ENCODE measurements at regions not wholly inside any gene's neighbourhood (a gene's known extent, or its start where the extent isn't known, plus 50 kb on each side); places are given as distances from the start of the nearest gene placed in this dataset.
A peak's percentile ranks its signal among the peaks of the same experiment; 100 is the strongest.

DNA sequence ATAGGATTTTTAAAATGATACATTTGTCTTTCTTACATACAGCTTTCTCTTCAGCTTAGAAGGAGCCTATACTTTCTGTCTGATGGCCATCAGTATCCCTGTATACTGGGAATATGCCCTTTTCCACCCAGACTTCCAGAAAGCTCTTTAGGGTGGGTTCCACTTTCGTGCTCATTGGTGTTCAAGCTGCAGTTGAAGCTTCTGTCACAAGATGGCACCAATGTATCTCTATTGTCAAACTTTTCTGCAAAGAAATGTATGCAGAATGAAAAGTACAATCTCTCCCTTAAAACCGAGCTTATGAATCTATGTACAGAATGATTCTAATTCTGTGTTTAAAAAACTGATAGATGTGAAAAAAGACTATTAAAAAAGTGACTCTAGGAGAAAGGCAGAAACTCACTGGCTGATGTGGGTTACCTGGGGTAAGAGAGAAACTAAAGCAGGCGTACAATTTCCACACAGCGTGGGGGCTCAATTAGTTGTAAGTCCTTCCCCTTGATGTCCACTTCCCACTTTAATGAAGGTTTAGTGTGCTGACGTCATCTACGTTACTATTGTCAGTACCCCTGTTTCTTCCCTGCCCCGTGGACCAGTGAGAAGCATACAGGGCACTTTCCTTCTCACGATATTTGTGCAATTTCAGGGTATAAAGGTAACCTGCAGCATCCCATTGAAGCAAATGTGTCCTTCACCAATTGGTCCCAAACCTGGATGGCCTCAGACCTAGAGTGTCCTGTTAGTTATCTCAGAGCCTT lies 57.3 kb upstream of the TCEAL2 start:
- peak; percentile 50 for DNase-seq (ENCODE audit: low spot score)

DNA sequence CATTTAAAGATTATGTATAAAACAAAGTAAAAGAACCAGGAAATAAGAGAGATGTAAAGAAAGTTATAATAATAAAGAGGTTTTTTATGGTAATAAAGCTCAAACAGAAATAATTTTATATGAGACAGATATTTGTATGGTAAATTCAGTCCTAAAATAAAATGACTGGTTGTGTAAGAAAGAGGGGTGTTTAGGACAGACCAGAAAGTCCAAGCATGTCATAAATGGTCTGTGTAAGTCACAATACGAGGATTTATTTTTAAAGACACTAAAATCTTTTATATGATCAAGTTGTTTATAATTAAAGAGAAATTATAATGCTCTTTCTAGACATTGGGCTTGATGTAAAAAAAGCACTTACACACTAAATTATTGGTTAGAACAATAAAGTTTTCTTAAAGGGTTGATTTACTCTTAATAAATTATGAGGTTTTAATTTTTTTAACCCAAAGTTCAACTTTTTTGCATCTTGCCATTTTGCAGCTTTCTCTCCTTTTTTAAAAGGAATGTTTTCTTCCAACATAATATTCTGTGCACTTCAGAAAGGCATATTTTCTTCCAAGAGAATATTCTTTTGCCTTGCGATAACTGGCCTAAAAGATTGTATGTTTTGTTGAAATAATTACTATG lies 61.9 kb upstream of the TCEAL2 start:
- no peak for DNase-seq (ENCODE audit: low spot score)

DNA sequence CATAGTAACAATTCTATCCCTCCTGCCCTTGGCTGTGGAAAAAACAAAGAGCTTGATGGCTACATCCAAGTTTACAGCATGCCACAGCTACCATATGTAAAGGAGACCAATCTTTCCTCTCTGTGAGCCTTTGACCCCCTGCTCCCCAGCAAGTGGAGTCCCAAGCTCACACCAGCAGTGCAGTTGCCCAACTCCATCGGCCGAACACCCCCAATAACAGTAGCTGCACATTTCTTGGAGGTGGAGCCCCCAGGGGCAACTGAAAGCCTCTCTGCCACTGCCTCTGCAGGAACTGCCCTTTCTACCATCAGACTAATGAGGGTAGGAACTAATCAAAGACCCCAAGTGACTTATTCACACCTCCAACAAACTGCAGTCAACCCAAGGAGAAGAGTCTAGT lies 81.0 kb upstream of the TCEAL2 start:
- DNase-seq (ENCODE audit: low spot score) = no peak

DNA sequence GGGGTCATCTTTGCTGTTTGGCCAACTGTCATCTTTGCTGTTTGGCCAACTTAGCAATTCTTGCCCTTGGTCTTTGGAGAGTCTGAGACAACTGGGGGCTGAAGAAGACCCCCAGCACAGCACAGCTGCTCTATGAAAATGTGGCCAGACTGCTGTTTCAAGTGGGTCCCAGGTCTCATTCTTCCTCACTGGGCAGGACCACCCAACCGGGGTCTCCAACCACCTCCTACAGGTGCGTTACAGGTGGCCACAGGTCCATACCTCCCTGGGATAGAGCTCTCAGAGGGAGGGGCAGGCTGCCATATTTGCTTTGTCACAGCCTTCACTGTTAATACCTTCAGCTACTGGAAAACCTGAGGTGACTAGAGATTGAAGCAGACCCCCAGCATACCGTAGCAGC lies 82.1 kb upstream of the TCEAL2 start:
- DNase-seq (ENCODE audit: low spot score) = no peak

DNA sequence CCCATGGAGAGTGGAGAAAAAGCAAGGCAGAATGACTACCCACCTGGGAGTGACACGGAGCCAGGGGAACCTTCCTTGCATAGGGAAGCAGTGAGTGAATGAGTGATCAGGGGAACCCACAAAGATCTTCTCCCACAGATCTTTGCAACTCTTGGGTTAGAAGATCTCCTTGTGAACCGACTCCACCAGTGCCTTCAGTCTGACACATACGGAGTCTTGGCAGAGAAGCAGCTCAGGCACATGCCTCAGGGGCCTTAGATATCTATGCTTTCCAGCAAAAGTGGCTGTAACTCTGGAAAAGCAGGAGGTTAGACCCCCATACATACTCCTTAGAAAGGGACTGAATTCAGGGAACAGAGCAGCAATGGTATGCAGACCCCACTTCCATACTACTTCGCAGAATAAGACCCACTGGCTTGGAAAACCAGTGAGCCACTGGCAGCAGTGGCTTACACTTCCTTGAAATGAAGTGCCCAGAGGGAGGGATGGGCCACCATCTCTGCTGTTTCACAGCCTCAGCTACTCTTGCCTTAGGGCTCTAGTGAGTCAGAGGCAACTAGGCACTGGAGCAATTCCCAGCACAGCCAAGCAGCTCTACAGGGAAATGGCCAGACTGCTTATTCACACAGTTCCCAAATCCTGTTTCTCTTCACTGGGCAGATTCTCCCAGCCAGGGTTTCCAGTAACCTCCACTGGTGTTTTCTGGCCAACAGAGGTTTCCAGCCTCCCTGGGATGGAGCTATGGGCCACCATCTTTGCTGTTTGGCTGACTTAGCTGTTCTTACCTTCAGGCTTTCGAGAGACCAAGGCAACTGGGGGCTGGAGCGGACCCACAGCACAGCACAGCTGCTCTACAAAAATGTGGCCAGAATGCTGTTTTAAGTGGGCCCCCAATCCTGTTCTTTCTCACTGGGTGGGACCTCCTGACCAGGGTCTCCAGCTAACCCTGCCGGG lies 82.8 kb upstream of the TCEAL2 start:
- no peak for DNase-seq (ENCODE audit: low spot score)

DNA sequence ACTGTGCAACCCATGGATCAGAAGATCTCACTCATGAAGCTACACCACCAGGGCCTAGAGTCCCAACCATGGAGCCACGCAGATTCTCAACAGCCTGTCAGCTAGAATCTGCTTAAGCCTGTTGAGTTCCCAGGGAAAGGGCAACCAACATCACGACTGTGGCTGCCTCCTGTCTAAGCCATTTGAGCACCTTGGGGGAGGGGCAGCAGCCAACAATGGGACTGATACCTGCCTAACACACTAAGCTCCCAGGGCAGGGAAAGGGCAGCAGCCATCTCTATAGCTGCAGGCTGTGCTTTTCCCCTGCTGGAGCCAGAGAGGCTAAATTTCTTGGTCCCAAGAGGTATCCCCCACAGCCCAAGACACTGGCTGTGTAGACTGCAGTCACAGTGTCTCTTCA lies 96.5 kb upstream of the TCEAL2 start:
- DNase-seq (ENCODE audit: low spot score) = no peak

DNA sequence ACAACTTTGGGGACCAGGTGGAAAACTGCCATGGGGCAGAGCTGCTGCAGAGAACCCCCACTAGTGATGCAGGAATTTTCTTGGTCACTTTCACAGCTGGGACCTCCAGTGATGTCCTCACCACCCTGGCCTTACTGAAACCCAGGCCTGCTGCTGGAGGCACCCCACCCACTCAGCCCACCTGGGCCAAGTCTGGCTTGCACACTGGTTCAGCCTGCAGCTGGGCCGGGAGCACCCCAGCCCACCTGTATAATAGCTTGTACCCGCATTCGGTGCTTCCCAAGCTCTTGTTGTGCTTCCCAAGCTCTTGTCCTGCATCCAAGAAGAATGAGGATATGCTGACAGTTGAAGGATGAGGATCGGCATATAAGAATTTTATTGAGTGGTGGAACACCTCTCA lies 86.4 kb upstream of the ZMAT1 start:
- DNase-seq (ENCODE audit: low spot score) = no peak

DNA sequence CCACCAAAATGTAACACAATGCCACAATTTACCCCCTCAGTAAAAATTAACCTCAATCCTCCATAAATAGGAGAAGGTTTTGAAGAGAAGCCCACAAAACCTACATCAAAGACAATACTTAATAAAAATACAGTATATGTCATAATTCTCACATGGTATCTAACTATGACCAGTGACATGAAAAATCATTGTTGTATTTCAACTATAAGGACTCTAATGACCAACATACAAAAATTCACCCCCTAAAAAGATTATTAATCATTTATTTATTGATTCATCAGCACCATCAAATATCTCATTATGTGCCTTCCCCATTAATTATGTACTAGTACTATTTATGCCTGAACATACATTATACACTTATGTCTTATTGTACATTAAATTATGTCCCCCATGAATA lies 77.1 kb upstream of the ZMAT1 start:
- no peak for DNase-seq (ENCODE audit: low spot score)

DNA sequence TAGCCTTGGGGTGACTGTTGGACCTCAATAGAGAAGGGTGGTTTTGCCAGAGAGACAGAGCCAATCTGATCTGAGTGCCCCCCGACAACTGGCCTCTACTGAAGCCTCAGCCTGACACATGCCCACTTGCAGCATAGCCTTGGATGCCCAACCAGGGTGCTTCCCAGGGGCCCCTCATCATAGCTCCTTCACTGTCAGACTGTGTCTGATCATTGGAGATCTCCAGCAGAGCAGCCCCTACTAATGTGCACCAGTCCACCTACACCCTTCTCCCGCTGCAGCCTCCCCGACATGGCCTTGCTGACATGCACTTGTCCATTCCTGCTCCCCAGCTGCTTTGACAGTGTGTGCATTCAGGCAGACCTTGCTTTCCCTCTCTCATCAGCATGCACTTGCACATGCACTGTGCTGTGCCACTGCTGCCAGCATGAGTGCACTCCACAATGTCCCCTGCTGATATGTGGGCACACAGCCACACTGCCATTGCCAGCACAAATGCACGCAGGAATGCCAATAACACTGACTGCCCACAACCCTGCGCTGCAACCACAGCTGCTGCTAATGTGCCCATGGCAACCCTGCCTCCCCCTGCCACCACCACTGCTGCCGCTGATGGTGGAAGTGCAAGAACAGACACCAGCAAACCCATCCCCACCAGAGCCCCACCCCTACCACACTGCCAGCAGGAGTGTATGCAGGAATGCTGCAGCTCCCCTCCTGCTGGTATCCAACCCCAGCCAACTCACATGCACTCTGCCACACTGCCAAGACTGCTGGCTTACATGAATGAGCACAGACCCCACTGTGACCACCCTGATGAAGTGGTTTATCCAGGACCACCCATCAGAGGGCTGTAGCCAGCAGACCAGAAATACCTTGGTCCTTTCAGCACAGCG lies 68.1 kb upstream of the ZMAT1 start:
- no peak for DNase-seq (ENCODE audit: low spot score)

DNA sequence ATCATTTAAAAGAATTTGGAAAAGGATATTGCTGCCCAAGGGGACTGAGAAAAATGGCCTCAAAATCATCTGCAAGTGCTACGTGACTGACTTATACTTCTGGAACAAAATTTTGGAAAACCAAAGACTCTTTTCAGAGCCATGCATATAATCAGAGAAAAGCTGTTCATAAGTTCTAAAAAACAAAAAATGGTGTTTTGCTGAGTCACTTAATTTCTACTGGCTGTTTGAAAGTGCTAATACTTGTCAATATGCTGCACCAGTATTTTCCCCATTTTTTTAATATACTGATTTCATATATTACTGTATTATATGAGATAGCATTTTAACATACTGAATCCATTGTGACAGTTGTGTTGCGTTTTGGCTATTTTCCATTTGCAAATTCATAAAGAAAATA lies 61.5 kb upstream of the ZMAT1 start:
- no peak for DNase-seq (ENCODE audit: low spot score)

DNA sequence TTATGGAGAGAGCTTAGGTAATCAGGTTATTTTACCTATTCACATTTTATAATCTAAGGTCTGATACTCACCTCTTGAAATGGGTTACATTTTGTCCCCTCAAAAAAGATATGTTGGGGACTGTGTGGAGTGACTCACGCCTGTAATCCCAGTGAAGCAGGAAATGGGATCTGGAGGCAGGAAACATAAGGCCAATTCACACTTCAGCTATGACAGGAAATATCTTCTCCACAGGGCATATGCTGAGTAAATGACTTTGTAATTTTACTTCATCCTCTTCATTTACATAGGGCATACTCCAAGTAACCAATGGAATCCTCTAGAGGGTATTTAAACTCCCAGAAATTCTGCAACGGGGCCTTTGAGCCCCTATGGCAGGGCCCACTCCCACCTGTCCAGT lies 54.8 kb upstream of the ZMAT1 start:
- DNase-seq (ENCODE audit: low spot score) = no peak
